ENCODE measurements at regions not wholly inside any gene's neighbourhood (a gene's known extent, or its start where the extent isn't known, plus 50 kb on each side); places are given as distances from the start of the nearest gene placed in this dataset.

DNA sequence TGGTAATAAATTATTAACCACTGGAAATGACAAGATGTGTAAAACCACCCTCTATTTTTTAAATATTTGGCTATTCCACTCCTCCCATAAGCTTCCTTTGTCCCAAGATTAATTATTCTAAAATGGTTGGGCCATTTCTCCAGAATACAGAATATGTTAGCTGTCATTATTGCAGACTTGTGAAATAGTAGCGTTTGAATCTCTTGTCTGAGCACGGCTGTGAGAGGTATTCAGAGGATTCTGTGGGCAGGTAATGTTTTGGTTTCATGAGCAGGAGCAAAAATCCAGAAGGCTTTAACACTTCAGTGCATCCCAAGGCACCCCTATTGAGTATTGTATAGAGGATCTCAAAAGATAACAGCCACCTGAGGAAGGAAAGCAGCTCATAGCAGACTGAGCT lies 256.0 kb downstream of the UQCRFS1 start:
- POLR2A ChIA-PET, result no interaction called here
- peaks cover 9% of the 10 kb centered on the region for H3K9me3 ChIP-seq (replicated peaks; ENCODE audit: control insufficient read depth, insufficient read depth, low read length)
- BruUV-seq (replicated peaks), result no TSS peak
- H3K9me1 ChIP-seq (replicated peaks; ENCODE audit: control insufficient read depth, extremely low read depth, insufficient read depth, low read length), result no peaks in the 10 kb centered on the region
- no peak overlapping the region for H3K4me3 ChIP-seq (replicated peaks in 1 of 3; ENCODE audit: insufficient read depth in 1 of 3, low read depth in 1 of 3, low read length in 3 of 3)
- DNase-seq (ENCODE audit: low read depth, low spot score) (no peak), FAIRE-seq (no peak)
- intact Hi-C loops (cut with micrococcal nuclease) (no loop called here), dilution Hi-C loops (cut with MboI; ENCODE audit: extremely low pct_ligation_motif_present, low sequenced_read_pairs) (no loop called here)
- H3K27ac ChIP-seq (ENCODE audit: insufficient read depth, low read depth, low read length), result no peak overlapping the region
- no peaks in the 10 kb centered on the region for H3K27me3 ChIP-seq (ENCODE audit: control insufficient read depth in 2 of 2, insufficient read depth in 2 of 2, low read length in 2 of 2)
- H3K4me1 ChIP-seq (ENCODE audit: control insufficient read depth, extremely low read depth, insufficient read depth, low read length), result no peaks in the 10 kb centered on the region
- no peaks in the 10 kb centered on the region for H3K79me2 ChIP-seq (ENCODE audit: control insufficient read depth, insufficient read depth, low read length)
- H3K36me3 ChIP-seq (ENCODE audit: control insufficient read depth in 2 of 2, extremely low read depth in 1 of 2, insufficient read depth in 2 of 2, low read length in 2 of 2), result no peaks in the 10 kb centered on the region
- no peak overlapping the region for H3K4me2 ChIP-seq (ENCODE audit: insufficient read depth, low read length)
- no peak overlapping the region for H2AFZ ChIP-seq (ENCODE audit: low read depth, low read length)
- TF ChIP-seq GATA2 (IDR thresholded peaks at IDR 0.05; ENCODE audit: insufficient read depth, insufficient read length, low read depth, low read length) (no peak), POLR2AphosphoS5 (IDR thresholded peaks at IDR 0.05; ENCODE audit: insufficient read depth, low read depth, low read length) (no peak), JUN (IDR thresholded peaks at IDR 0.05; ENCODE audit: borderline replicate concordance, insufficient read depth, insufficient read length, low read depth) (no peak), POLR2A (IDR thresholded peaks at IDR 0.05; ENCODE audit: low read depth, low read length) (no peak), MYC (IDR thresholded peaks at IDR 0.05; ENCODE audit: low read depth, low read length) (no peak), FOS (IDR thresholded peaks at IDR 0.05; ENCODE audit: borderline replicate concordance, insufficient read depth, low read length) (no peak), MAX (IDR thresholded peaks at IDR 0.05; ENCODE audit: insufficient read depth, insufficient read length) (no peak), EZH2 (IDR thresholded peaks at IDR 0.05; ENCODE audit: borderline replicate concordance, low read depth, low read length, severe bottlenecking) (no peak)
- TF ChIP-seq, protein P1, sequence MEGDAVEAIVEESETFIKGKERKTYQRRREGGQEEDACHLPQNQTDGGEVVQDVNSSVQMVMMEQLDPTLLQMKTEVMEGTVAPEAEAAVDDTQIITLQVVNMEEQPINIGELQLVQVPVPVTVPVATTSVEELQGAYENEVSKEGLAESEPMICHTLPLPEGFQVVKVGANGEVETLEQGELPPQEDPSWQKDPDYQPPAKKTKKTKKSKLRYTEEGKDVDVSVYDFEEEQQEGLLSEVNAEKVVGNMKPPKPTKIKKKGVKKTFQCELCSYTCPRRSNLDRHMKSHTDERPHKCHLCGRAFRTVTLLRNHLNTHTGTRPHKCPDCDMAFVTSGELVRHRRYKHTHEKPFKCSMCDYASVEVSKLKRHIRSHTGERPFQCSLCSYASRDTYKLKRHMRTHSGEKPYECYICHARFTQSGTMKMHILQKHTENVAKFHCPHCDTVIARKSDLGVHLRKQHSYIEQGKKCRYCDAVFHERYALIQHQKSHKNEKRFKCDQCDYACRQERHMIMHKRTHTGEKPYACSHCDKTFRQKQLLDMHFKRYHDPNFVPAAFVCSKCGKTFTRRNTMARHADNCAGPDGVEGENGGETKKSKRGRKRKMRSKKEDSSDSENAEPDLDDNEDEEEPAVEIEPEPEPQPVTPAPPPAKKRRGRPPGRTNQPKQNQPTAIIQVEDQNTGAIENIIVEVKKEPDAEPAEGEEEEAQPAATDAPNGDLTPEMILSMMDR (IDR thresholded peaks at IDR 0.05; ENCODE audit: extremely low read depth in 1 of 2, insufficient read depth in 1 of 2, low read depth in 1 of 2, low read length in 2 of 2), result no peak
- CTCF ChIA-PET, result interaction anchor here (1.4 kb wide), 1 partner anchor 45 kb away, joined by 3 read pairs; no protein-coding TSS in a partner anchor
- H4K20me1 ChIP-seq (replicated peaks; ENCODE audit: control insufficient read depth, extremely low read depth, insufficient read depth, low read length), result no peaks in the 10 kb centered on the region
- H3K9ac ChIP-seq (replicated peaks; ENCODE audit: extremely low read depth, insufficient read depth, low read length), result no peak overlapping the region

All from endothelial cell of umbilical vein (primary cell).